ENCODE measurements at regions not wholly inside any gene's neighbourhood (a gene's known extent, or its start where the extent isn't known, plus 50 kb on each side); places are given as distances from the start of the nearest gene placed in this dataset.

DNA sequence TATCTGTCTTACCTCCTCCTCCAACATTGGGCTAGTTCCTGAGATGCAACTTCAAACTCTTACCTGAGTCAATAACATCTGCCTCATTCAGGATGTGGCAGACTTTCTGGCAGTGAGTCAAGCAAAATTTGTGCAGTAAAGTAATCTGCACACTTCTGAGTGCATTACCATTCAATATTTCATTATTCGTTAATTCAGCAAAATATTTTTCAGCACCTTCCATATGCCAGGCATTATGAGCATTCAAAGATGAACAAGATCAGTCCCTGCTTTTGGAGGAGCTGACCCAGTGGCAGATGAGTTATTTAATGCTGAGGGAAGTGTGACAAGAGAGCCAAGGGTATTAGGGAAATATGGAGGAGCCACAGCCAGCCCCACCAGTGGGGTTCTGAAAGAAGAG is 339.7 kb downstream of the LNPK start:
- TF ChIP-seq, protein P1, sequence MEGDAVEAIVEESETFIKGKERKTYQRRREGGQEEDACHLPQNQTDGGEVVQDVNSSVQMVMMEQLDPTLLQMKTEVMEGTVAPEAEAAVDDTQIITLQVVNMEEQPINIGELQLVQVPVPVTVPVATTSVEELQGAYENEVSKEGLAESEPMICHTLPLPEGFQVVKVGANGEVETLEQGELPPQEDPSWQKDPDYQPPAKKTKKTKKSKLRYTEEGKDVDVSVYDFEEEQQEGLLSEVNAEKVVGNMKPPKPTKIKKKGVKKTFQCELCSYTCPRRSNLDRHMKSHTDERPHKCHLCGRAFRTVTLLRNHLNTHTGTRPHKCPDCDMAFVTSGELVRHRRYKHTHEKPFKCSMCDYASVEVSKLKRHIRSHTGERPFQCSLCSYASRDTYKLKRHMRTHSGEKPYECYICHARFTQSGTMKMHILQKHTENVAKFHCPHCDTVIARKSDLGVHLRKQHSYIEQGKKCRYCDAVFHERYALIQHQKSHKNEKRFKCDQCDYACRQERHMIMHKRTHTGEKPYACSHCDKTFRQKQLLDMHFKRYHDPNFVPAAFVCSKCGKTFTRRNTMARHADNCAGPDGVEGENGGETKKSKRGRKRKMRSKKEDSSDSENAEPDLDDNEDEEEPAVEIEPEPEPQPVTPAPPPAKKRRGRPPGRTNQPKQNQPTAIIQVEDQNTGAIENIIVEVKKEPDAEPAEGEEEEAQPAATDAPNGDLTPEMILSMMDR (conservative IDR thresholded peaks at IDR 0.05; ENCODE audit: low read depth, low read length), result no peak
- TF ChIP-seq EZH2 (IDR thresholded peaks at IDR 0.05; ENCODE audit: borderline replicate concordance, low read depth, low read length, poor library complexity, severe bottlenecking), result no peak

Measured in A673 (cell line).